ENCODE measurements at regions not wholly inside any gene's neighbourhood (a gene's known extent, or its start where the extent isn't known, plus 50 kb on each side); places are given as distances from the start of the nearest gene placed in this dataset.

DNA sequence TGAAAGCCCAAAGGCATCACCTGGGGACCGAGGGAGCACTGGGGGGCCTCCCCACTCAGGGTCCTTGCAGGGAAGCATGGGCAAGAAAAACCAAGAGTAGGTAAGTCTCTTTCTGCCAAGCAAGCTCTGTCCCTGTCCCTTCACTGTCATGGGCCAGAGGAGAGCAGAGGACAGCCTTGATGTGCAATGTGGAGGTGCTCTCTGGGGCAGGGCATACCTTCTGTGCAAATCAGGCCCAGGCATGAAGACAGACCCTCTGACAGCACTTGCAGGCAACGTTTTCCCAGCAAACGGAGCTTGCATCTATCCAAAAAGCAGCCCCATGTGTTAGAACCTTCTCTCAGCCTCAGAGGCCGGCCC, 192.5 kb upstream of the PWP1 start:
- H3K9ac ChIP-seq (replicated peaks in 1 of 4; ENCODE audit: extremely low read depth in 1 of 4, low read depth in 3 of 4, low read length in 3 of 4): no peak overlapping the region
- H3K18ac ChIP-seq (ENCODE audit: extremely low read depth, low read length): no peak overlapping the region
- 90% methylated on average over 4 of the region's 4 CpGs; no CpG with 5 or more reads in 1 of the 2 experiments for WGBS, 2 experiments (ENCODE audit: extremely low coverage in 1 of 2, insufficient coverage in 1 of 2, insufficient read length in 1 of 2, insufficient replicate concordance in 2 of 2, low coverage in 1 of 2, low lambda C conversion rate in 2 of 2, missing lambda C conversion rate in 1 of 2)
- H2BK20ac ChIP-seq (ENCODE audit: low read length): no peak overlapping the region
- H4K8ac ChIP-seq (ENCODE audit: extremely low read depth, insufficient read depth, low read length): no peak overlapping the region
- H4K5ac ChIP-seq (ENCODE audit: insufficient read length, low read depth, low read length): no peak overlapping the region
- H2AK5ac ChIP-seq (ENCODE audit: low read depth, low read length): no peak overlapping the region
- peak overlapping the region; percentile 73; the same call in 1 of the 2 replicates for H2BK15ac ChIP-seq (ENCODE audit: low read length)
- peaks cover 0 to 3% of the 10 kb centered on the region in 2 experiments for H4K20me1 ChIP-seq (replicated peaks in 1 of 2; ENCODE audit: control insufficient read depth in 1 of 2, insufficient read depth in 2 of 2, low read length in 2 of 2)
- no peak overlapping the region for H4K91ac ChIP-seq (replicated peaks; ENCODE audit: insufficient read length, low read length)
- H3K14ac ChIP-seq (ENCODE audit: insufficient read length): no peak overlapping the region
- DNase-seq (ENCODE audit: low read depth in 1 of 2, low spot score in 2 of 2) (no peak), FAIRE-seq (no peak)
- no peak overlapping the region for H3K4me2 ChIP-seq (ENCODE audit: insufficient read depth in 1 of 2, low read depth in 2 of 2, low read length in 2 of 2)
- no peaks in the 10 kb centered on the region for H3K27me3 ChIP-seq (replicated peaks in 1 of 4; ENCODE audit: control insufficient read depth in 3 of 4, extremely low read depth in 1 of 4, insufficient read depth in 3 of 4, low read length in 3 of 4)
- H3K79me2 ChIP-seq (ENCODE audit: control insufficient read depth in 1 of 2, insufficient read depth in 2 of 2, low read length in 2 of 2): no peaks in the 10 kb centered on the region
- H2BK12ac ChIP-seq (ENCODE audit: low read depth, low read length): no peak overlapping the region
- peaks cover 0 to 3% (median 0%) of the 10 kb centered on the region in 4 experiments; a peak in 2 of 7 replicates for H3K4me1 ChIP-seq (replicated peaks in 1 of 4; ENCODE audit: control insufficient read depth in 3 of 4, insufficient read depth in 4 of 4, low read length in 3 of 4)
- no peaks in the 10 kb centered on the region for H3K36me3 ChIP-seq (ENCODE audit: control insufficient read depth in 2 of 4, insufficient read depth in 4 of 4, low read length in 3 of 4)
- H3K23me2 ChIP-seq (ENCODE audit: low read depth, low read length): peaks cover 6% of the 10 kb centered on the region; the same call in 1 of the 2 replicates
- no peak overlapping the region for H2AFZ ChIP-seq (ENCODE audit: low read length)
- no peak overlapping the region for H3K56ac ChIP-seq (replicated peaks; ENCODE audit: insufficient read length, low read depth, low read length)
- H3K27ac ChIP-seq (ENCODE audit: low read depth, low read length): no peak overlapping the region
- ChIA-PET POLR2A (ENCODE audit: partially characterized antibody) (interaction anchor here (0.6 to 0.7 kb wide), 2 partner anchors 42 to 368 kb away, joined by 3 read pairs; no protein-coding TSS in a partner anchor), CTCF (ENCODE audit: partially characterized antibody) (interaction anchor here (0.5 to 1.8 kb wide), 13 partner anchors 10 to 360 kb away, joined by 3 to 10 read pairs (median 4); no protein-coding TSS in a partner anchor)
- H3K4ac ChIP-seq (replicated peaks; ENCODE audit: insufficient read length, low read depth, low read length): no peak overlapping the region
- no peaks in the 10 kb centered on the region for H3K79me1 ChIP-seq (ENCODE audit: low read depth, low read length)
- H3K9me3 ChIP-seq (ENCODE audit: insufficient read depth in 2 of 2, low read depth in 1 of 2, low read length in 1 of 2): no peaks in the 10 kb centered on the region
- no peak overlapping the region for H3K4me3 ChIP-seq (ENCODE audit: extremely low read depth in 1 of 4, insufficient read depth in 2 of 4, low read depth in 3 of 4, low read length in 4 of 4)
- H2BK5ac ChIP-seq (ENCODE audit: low read depth, low read length): no peak overlapping the region
- H2BK120ac ChIP-seq (replicated peaks; ENCODE audit: low read depth, low read length): no peak overlapping the region
- no peak overlapping the region for H3K23ac ChIP-seq (ENCODE audit: insufficient read length)
- TF ChIP-seq CREB1 (IDR thresholded peaks at IDR 0.05) (no peak), CHD1 (IDR thresholded peaks at IDR 0.05; ENCODE audit: low read depth, low read length) (no peak), SIX5 (IDR thresholded peaks at IDR 0.05; ENCODE audit: low read depth, low read length) (no peak), BACH1 (IDR thresholded peaks at IDR 0.05; ENCODE audit: low read length) (no peak), FOSL1 (IDR thresholded peaks at IDR 0.05; ENCODE audit: insufficient read depth, low read depth, low read length) (no peak), JUN (IDR thresholded peaks at IDR 0.05; ENCODE audit: low read depth, low read length) (no peak), HDAC2 (IDR thresholded peaks at IDR 0.05; ENCODE audit: borderline replicate concordance in 1 of 2, low read depth in 2 of 2, low read length in 2 of 2) (no peak), EP300 (IDR thresholded peaks at IDR 0.05; ENCODE audit: borderline replicate concordance in 1 of 2, low read depth in 2 of 2, low read length in 2 of 2) (no peak), HDAC6 (IDR thresholded peaks at IDR 0.05; ENCODE audit: low read depth, low read length) (no peak), CBX5 (IDR thresholded peaks at IDR 0.05; ENCODE audit: low read depth, low read length) (no peak), TEAD4 (IDR thresholded peaks at IDR 0.05; ENCODE audit: low read depth, low read length) (no peak), BRCA1 (IDR thresholded peaks at IDR 0.05; ENCODE audit: low read depth, low read length) (no peak), SP2 (IDR thresholded peaks at IDR 0.05; ENCODE audit: low read length) (no peak), CHD2 (IDR thresholded peaks at IDR 0.05; ENCODE audit: low read length) (no peak), GTF2F1 (IDR thresholded peaks at IDR 0.05; ENCODE audit: borderline replicate concordance, low read depth, low read length) (no peak), RFX5 (IDR thresholded peaks at IDR 0.05; ENCODE audit: borderline replicate concordance, low read depth, low read length) (no peak)

Measured in H1 (cell line).